ENCODE measurements at regions not wholly inside any gene's neighbourhood (a gene's known extent, or its start where the extent isn't known, plus 50 kb on each side); places are given as distances from the start of the nearest gene placed in this dataset.

GRCh38 chr2:120488531-120488930 lies 142.6 kb downstream of the INHBB start:
- TF ChIP-seq, protein P1, sequence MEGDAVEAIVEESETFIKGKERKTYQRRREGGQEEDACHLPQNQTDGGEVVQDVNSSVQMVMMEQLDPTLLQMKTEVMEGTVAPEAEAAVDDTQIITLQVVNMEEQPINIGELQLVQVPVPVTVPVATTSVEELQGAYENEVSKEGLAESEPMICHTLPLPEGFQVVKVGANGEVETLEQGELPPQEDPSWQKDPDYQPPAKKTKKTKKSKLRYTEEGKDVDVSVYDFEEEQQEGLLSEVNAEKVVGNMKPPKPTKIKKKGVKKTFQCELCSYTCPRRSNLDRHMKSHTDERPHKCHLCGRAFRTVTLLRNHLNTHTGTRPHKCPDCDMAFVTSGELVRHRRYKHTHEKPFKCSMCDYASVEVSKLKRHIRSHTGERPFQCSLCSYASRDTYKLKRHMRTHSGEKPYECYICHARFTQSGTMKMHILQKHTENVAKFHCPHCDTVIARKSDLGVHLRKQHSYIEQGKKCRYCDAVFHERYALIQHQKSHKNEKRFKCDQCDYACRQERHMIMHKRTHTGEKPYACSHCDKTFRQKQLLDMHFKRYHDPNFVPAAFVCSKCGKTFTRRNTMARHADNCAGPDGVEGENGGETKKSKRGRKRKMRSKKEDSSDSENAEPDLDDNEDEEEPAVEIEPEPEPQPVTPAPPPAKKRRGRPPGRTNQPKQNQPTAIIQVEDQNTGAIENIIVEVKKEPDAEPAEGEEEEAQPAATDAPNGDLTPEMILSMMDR (CRISPR knock-in tag; IDR thresholded peaks at IDR 0.05) = no peak
- TF ChIP-seq, protein P2, sequence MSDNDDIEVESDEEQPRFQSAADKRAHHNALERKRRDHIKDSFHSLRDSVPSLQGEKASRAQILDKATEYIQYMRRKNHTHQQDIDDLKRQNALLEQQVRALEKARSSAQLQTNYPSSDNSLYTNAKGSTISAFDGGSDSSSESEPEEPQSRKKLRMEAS (IDR thresholded peaks at IDR 0.05) = no peak
- TF ChIP-seq SP1 (IDR thresholded peaks at IDR 0.05) (no peak), SP1 (CRISPR knock-in tag; IDR thresholded peaks at IDR 0.05) (no peak)
